ENCODE measurements at regions not wholly inside any gene's neighbourhood (a gene's known extent, or its start where the extent isn't known, plus 50 kb on each side); places are given as distances from the start of the nearest gene placed in this dataset.

DNA sequence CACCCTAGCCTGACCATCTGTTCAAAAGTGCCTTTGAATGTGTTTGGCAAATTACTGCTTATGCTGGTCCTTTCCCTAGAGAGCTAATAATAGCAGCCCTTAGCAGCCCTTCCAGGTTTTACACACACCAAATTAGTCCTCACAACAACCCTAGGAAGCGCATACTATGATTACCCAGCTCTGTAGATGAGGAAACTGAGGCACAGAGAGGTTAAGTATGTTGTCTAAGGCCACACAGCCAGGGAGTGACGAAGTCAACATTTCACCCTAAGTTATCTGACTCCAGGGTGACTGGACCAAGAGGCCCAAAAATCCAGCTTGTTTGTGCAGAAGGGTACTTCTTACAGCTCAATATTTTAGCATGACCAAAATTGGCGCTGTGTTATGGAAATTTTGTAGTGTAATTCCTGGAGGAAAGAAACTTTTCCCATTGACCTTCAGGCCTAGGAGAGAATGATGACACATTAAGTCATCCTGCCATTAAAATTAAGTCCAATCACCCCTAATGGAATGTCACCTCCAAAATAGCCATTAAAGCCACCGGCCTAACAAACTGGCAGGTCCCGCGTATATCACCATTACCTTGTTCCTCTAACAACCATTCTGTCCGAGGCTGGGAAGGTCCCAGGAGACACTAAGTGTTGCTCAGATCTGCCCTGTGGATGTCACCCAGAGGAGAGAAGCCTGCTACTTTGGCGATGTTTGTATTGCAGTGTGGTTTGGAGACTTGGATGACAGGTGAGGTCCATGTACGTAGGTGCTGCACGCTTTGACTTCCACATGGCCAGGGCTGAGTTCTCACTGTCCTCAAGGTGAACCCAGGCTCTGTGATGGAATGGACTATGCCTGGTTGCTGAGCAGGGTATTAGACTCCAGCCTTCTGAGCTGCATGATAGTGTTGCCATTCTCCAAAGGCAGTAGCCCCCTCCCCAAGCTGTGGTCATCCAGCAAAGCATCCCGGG lies 258.3 kb downstream of the TOMM20 start:
- WGBS (ENCODE audit: insufficient coverage) = 87% methylated on average over 7 of the region's 11 CpGs
- Histone ChIP-seq H3K27ac (ENCODE audit: low read depth, low read length) (no peak overlapping the region), H3K36me3 (ENCODE audit: control insufficient read depth, insufficient read depth, low read length) (no peaks in the 10 kb centered on the region), H3K4me1 (ENCODE audit: control insufficient read depth, insufficient read depth, low read length) (no peaks in the 10 kb centered on the region), H3K4me3 (ENCODE audit: low read depth, low read length) (no peak overlapping the region), H3K27me3 (ENCODE audit: control insufficient read depth, insufficient read depth, low read length) (no peaks in the 10 kb centered on the region), H3K9me3 (ENCODE audit: control insufficient read depth, insufficient read depth, low read length) (no peaks in the 10 kb centered on the region)
- no peak for DNase-seq (ENCODE audit: low read depth in 4 of 6, low spot score in 6 of 6)

- Histone ChIP-seq H3K4me3 (ENCODE audit: low read depth, low read length) (no peak overlapping the region), H3K27me3 (ENCODE audit: control insufficient read depth, insufficient read depth, low read length) (no peaks in the 10 kb centered on the region), H3K36me3 (ENCODE audit: control insufficient read depth, insufficient read depth, low read length) (no peaks in the 10 kb centered on the region), H3K9me3 (ENCODE audit: control insufficient read depth, insufficient read depth, low read length) (no peaks in the 10 kb centered on the region), H3K27ac (ENCODE audit: low read depth, low read length) (no peak overlapping the region), H3K4me1 (ENCODE audit: control insufficient read depth, insufficient read depth, low read length) (no peaks in the 10 kb centered on the region)
- WGBS (ENCODE audit: insufficient coverage) = 74% methylated on average over 11 of the region's 16 CpGs
- no peak for DNase-seq (ENCODE audit: low read depth in 4 of 6, low spot score in 6 of 6)
Observed at GRCh38 chr1:234869182-234870019, 259.2 kb downstream of the TOMM20 start.

- Histone ChIP-seq H3K4me1 (ENCODE audit: control insufficient read depth, insufficient read depth, low read length) (peaks cover 4% of the 10 kb centered on the region), H3K4me3 (ENCODE audit: low read depth, low read length) (no peak overlapping the region), H3K27me3 (ENCODE audit: control insufficient read depth, insufficient read depth, low read length) (no peaks in the 10 kb centered on the region), H3K27ac (ENCODE audit: low read depth, low read length) (no peak overlapping the region), H3K9me3 (ENCODE audit: control insufficient read depth, insufficient read depth, low read length) (no peaks in the 10 kb centered on the region), H3K36me3 (ENCODE audit: control insufficient read depth, insufficient read depth, low read length) (no peaks in the 10 kb centered on the region)
- 90% methylated on average over 6 of the region's 6 CpGs for WGBS (ENCODE audit: insufficient coverage)
- no peak for DNase-seq (ENCODE audit: low read depth in 4 of 6, low spot score in 6 of 6)
Observed at GRCh38 chr1:234868296-234869147, 258.5 kb upstream of the IRF2BP2 start.

GRCh38 chr1:234866007-234866866 lies 256.3 kb upstream of the IRF2BP2 start:
- WGBS (ENCODE audit: insufficient coverage) = 94% methylated on average over 12 of the region's 18 CpGs
- Histone ChIP-seq H3K27me3 (ENCODE audit: control insufficient read depth, insufficient read depth, low read length) (no peaks in the 10 kb centered on the region), H3K36me3 (ENCODE audit: control insufficient read depth, insufficient read depth, low read length) (no peaks in the 10 kb centered on the region), H3K27ac (ENCODE audit: low read depth, low read length) (no peak overlapping the region), H3K9me3 (ENCODE audit: control insufficient read depth, insufficient read depth, low read length) (no peaks in the 10 kb centered on the region), H3K4me1 (ENCODE audit: control insufficient read depth, insufficient read depth, low read length) (peaks cover 17% of the 10 kb centered on the region), H3K4me3 (ENCODE audit: low read depth, low read length) (no peak overlapping the region)
- no peak for DNase-seq (ENCODE audit: low read depth in 4 of 6, low spot score in 6 of 6)

- Histone ChIP-seq H3K9me3 (ENCODE audit: control insufficient read depth, insufficient read depth, low read length) (peaks cover 4% of the 10 kb centered on the region), H3K27me3 (ENCODE audit: control insufficient read depth, insufficient read depth, low read length) (no peaks in the 10 kb centered on the region), H3K27ac (ENCODE audit: low read depth, low read length) (no peak overlapping the region), H3K4me3 (ENCODE audit: low read depth, low read length) (no peak overlapping the region), H3K36me3 (ENCODE audit: control insufficient read depth, insufficient read depth, low read length) (no peaks in the 10 kb centered on the region), H3K4me1 (ENCODE audit: control insufficient read depth, insufficient read depth, low read length) (peaks cover 17% of the 10 kb centered on the region)
- WGBS (ENCODE audit: insufficient coverage) = 89% methylated on average over 5 of the region's 7 CpGs
- DNase-seq (ENCODE audit: low read depth in 4 of 6, low spot score in 6 of 6) = no peak
Observed at GRCh38 chr1:234865171-234866006, 255.4 kb upstream of the IRF2BP2 start.

DNA sequence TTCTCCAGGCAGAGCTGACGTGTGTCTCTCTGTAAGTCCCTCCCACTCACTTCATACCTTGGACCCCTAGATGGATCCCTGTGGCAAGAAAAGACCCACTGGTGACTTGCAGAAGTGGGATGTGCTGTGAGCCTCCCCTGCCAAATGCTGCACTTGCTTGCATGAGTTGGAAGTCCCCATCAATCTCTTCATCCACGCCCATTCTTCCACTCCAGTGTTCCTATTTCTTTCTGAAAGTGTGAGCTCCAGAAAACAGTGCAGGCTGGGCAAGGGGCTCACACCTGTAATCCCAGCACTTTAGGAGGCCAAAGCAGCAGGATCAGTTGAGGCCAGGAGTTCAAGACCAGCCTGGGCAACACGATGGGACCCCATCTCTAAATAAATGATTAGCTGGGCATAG lies 254.1 kb upstream of the IRF2BP2 start:
- H3K36me3 ChIP-seq (ENCODE audit: control insufficient read depth, insufficient read depth, low read length) = no peaks in the 10 kb centered on the region
- peaks cover 17% of the 10 kb centered on the region for H3K4me1 ChIP-seq (ENCODE audit: control insufficient read depth, insufficient read depth, low read length)
- no peaks in the 10 kb centered on the region for H3K27me3 ChIP-seq (ENCODE audit: control insufficient read depth, insufficient read depth, low read length)
- H3K27ac ChIP-seq (ENCODE audit: low read depth, low read length) = no peak overlapping the region
- H3K4me3 ChIP-seq (ENCODE audit: low read depth, low read length) = no peak overlapping the region
- no peak for DNase-seq (ENCODE audit: low read depth in 4 of 6, low spot score in 6 of 6)
- whole genome bisulfite sequencing (ENCODE audit: insufficient coverage) = 100% methylated on average over 2 of the region's 3 CpGs
- peaks cover 4% of the 10 kb centered on the region for H3K9me3 ChIP-seq (ENCODE audit: control insufficient read depth, insufficient read depth, low read length)

- Histone ChIP-seq H3K4me1 (ENCODE audit: control insufficient read depth, insufficient read depth, low read length) (peaks cover 17% of the 10 kb centered on the region), H3K4me3 (ENCODE audit: low read depth, low read length) (no peak overlapping the region)
Observed at GRCh38 chr1:234863551-234863971, 253.6 kb upstream of the IRF2BP2 start.

GRCh38 chr1:234862944-234863515 lies 253.1 kb upstream of the IRF2BP2 start:
- 10% methylated on average over 13 of the region's 13 CpGs for WGBS (ENCODE audit: insufficient coverage)
- Histone ChIP-seq H3K27ac (ENCODE audit: low read depth, low read length) (peak overlapping the region; percentile 75), H3K4me3 (ENCODE audit: low read depth, low read length) (no peak overlapping the region), H3K9me3 (ENCODE audit: control insufficient read depth, insufficient read depth, low read length) (peaks cover 4% of the 10 kb centered on the region), H3K27me3 (ENCODE audit: control insufficient read depth, insufficient read depth, low read length) (no peaks in the 10 kb centered on the region), H3K36me3 (ENCODE audit: control insufficient read depth, insufficient read depth, low read length) (no peaks in the 10 kb centered on the region), H3K4me1 (ENCODE audit: control insufficient read depth, insufficient read depth, low read length) (peaks cover 17% of the 10 kb centered on the region)
- DNase-seq (ENCODE audit: low read depth in 4 of 6, low spot score in 6 of 6) = peak in 4 of 6 donors; percentile 31 to 69 (median 45)

More at GRCh38 chr1:234863551-234863971, 253.6 kb upstream of the IRF2BP2 start:
- H3K27ac ChIP-seq (ENCODE audit: low read depth, low read length) = peak overlapping the region; percentile 75
- DNase-seq (ENCODE audit: low read depth in 4 of 6, low spot score in 6 of 6) = no peak
- WGBS (ENCODE audit: insufficient coverage) = 89% methylated on average over 6 of the region's 6 CpGs
- peaks cover 4% of the 10 kb centered on the region for H3K9me3 ChIP-seq (ENCODE audit: control insufficient read depth, insufficient read depth, low read length)
- H3K27me3 ChIP-seq (ENCODE audit: control insufficient read depth, insufficient read depth, low read length) = no peaks in the 10 kb centered on the region
- H3K36me3 ChIP-seq (ENCODE audit: control insufficient read depth, insufficient read depth, low read length) = no peaks in the 10 kb centered on the region

Measured in spinal cord (tissue), 9 donors.